Heart right ventricle (tissue), 16 donors: ENCODE measurements at regions not wholly inside any gene's neighbourhood (a gene's known extent, or its start where the extent isn't known, plus 50 kb on each side); places are given as distances from the start of the nearest gene placed in this dataset.

ENCODE experiments used
- ATAC-seq, 8 donors: fragments of 200-7000 bp; cut with Tn5 transposase; one replicate each; pipeline ENCODE4 v1.9.1; 2020; ENCODE audit warnings: mild to moderate bottlenecking in 8 of 8, moderate library complexity in 8 of 8, moderate number of reproducible peaks in 1 of 8
- DNase-seq, 2 donors: peaks; one replicate each; pipeline ENCODE4 v3.0.0-alpha.2; 2020
- H3K27ac ChIP-seq, 10 donors: fragments of 200-600 bp; sonication (generic) in 2 of 10; one replicate each; pipeline versions ENCODE4 v1.5.0 to v1.8.0; 2020 to 2022; ENCODE audit warnings: mild to moderate bottlenecking in 3 of 10
- H3K27me3 ChIP-seq, 7 donors: fragments of 200-600 bp; one replicate each; pipeline ENCODE4 v1.8.0; 2021 to 2022; ENCODE audit warnings: mild to moderate bottlenecking in 2 of 7
- H3K36me3 ChIP-seq, 9 donors: fragments of 200-600 bp; sonication (generic) in 1 of 9; one replicate each; pipeline versions ENCODE4 v1.5.0 to v1.8.0; 2020 to 2022; ENCODE audit warnings: mild to moderate bottlenecking in 2 of 9
- H3K4me1 ChIP-seq, 9 donors: fragments of 200-600 bp; sonication (generic) in 1 of 9; one replicate each; pipeline versions ENCODE4 v1.5.0 to v1.8.0; 2020 to 2022; ENCODE audit warnings: mild to moderate bottlenecking in 4 of 9
- H3K4me3 ChIP-seq, 10 donors: fragments of 200-600 bp; sonication (generic) in 2 of 10; one replicate each; pipeline versions ENCODE4 v1.5.0 to v1.8.0; 2020 to 2022; ENCODE audit warnings: mild to moderate bottlenecking in 7 of 10, moderate library complexity in 2 of 10
- H3K9me3 ChIP-seq, 11 donors: fragments of 200-600 bp in 10 of 11; sonication (generic) in 2 of 11; one replicate each; pipeline versions ENCODE4 v1.5.0 to v1.8.0; 2013 to 2022; ENCODE audit warnings: mild to moderate bottlenecking in 2 of 11, control low read depth in 1 of 11, moderate library complexity in 1 of 11
- CTCF ChIP-seq, 9 donors: fragments of 200-600 bp; sonication (generic) in 2 of 9; IDR thresholded peaks; one replicate each; pipeline versions ENCODE4 v1.5.0 to v1.8.0; 2021 to 2022; ENCODE audit warnings: antibody characterized with exemption in 9 of 9, mild to moderate bottlenecking in 5 of 9, moderate library complexity in 1 of 9
- WGBS, 2 donors: extraction: QIAGEN DNeasy Blood & Tissue Kit; methylation state at CpG; one replicate each; pipeline ENCODE4 v1.1.7; 2013; ENCODE audit warnings: inconsistent platforms in 1 of 2; 5-methylcytosine and 5-hydroxymethylcytosine counted together
- intact Hi-C, 10 donors: fragments of 100-400 bp; cut with DNase I; formaldehyde crosslinking; loops; one replicate each; pipeline versions ENCODE4 v1.11.1 to v1.14.2; 2022
- donor health status: Arrhythmogenic right ventricular cardiomyopathy.
- donor health status: ischemic (EF 13 %, LVEDD 7.1; RV severe dilation, severe dysfunction).
- donor health status: healthy with polysubstance abuse.
- donor health status: DM: no; HTN: yes; CAD: no.
- donor health status: DM: no; HTN: no; CAD: no.
- donor health status: ischemic (EF 25% LVEDD 6.9; RV normal size, moderate dysfunction).
- donor health status: ischemic (EF 25% LVEDD 5.7; RV mildly dilated, moderate dysfunction).
- donor health status: healthy.
- donor health status: DM: yes; HTN: yes; CAD: no.
- donor health status: Ischemic cardiomyopathy.
- donor health status: ischemic (EF 35%, LVEDD 5.7; RV mildly dilated, moderate dysfunction).
- donor health status: nonischemic (EF 11% LVEDD 7.7; RV severe dilation, severe dysfunction).
- donor health status: DM: yes; HTN: yes; CAD: no.
- donor health status: PGD.
- donor health status: ischemic (EF 29% LVEDD 5.4; RV normal size, mild dysfunction).
- donor health status: nonischemic (EF 23%, LVEDD 6.1; RV moderate dilation, normal function).

GRCh38 chr11:70498976-70499801, 100.9 kb downstream of the CTTN start:
- Histone ChIP-seq H3K27ac (no peak overlapping the region), H3K27me3 (peaks cover 0 to under 1% (median 0%) of the 10 kb centered on the region in 7 donors), H3K4me3 (no peak overlapping the region), H3K4me1 (peaks cover 0 to 17% (median 3%) of the 10 kb centered on the region in 9 donors), H3K9me3 (no peaks in the 10 kb centered on the region), H3K36me3 (no peaks in the 10 kb centered on the region)
- intact Hi-C loops: no loop called here
- TF ChIP-seq CTCF (IDR thresholded peaks at IDR 0.05): no peak
- 94 to 96% methylated on average over 26 of the region's 26 CpGs for WGBS, 2 donors
- ATAC-seq: no peak
- DNase-seq: no peak

- 91 to 93% methylated on average over 25 of the region's 25 CpGs for WGBS, 2 donors
- no peaks in the 10 kb centered on the region for H3K36me3 ChIP-seq
- peaks cover 0 to 7% (median 0%) of the 10 kb centered on the region in 7 donors for H3K27me3 ChIP-seq
- DNase-seq (no peak), ATAC-seq (no peak)
- H3K27ac ChIP-seq: no peak overlapping the region
- intact Hi-C loops: no loop called here
- TF ChIP-seq CTCF (IDR thresholded peaks at IDR 0.05): no peak
- H3K4me3 ChIP-seq: no peak overlapping the region
- peaks cover 0 to 17% (median 3%) of the 10 kb centered on the region in 9 donors for H3K4me1 ChIP-seq
- no peaks in the 10 kb centered on the region for H3K9me3 ChIP-seq
Observed at GRCh38 chr11:70500076-70500847, 101.9 kb downstream of the CTTN start.

- 64 to 68% methylated on average over 26 of the region's 26 CpGs for WGBS, 2 donors
- Histone ChIP-seq H3K9me3 (no peaks in the 10 kb centered on the region), H3K27me3 (peaks cover 0 to 7% (median 0%) of the 10 kb centered on the region in 7 donors), H3K4me1 (peaks cover 0 to 17% (median 3%) of the 10 kb centered on the region in 9 donors), H3K27ac (no peak overlapping the region), H3K4me3 (no peak overlapping the region), H3K36me3 (no peaks in the 10 kb centered on the region)
- TF ChIP-seq CTCF (IDR thresholded peaks at IDR 0.05): no peak
- intact Hi-C loops: no loop called here
- ATAC-seq: peak in 7 of 8 donors; percentile 41 to 86 (median 67)
- peak; percentile 26 to 48 for DNase-seq
Observed at GRCh38 chr11:70501051-70501901, 102.9 kb downstream of the CTTN start.
